Ishikawa (cell line): ENCODE measurements at regions not wholly inside any gene's neighbourhood (a gene's known extent, or its start where the extent isn't known, plus 50 kb on each side); places are given as distances from the start of the nearest gene placed in this dataset.

Experiments
- CEBPB ChIP-seq: IDR thresholded peaks from 2 replicates; pipeline ENCODE4 v1.6.1; 2012
- CREB1 ChIP-seq: IDR thresholded peaks from 2 replicates; pipeline ENCODE4 v1.6.1; 2012; ENCODE audit warnings: low read depth
- EGR1 ChIP-seq: IDR thresholded peaks from 2 replicates; pipeline ENCODE4 v1.6.1; 2012
- EP300 ChIP-seq: IDR thresholded peaks from 2 replicates; pipeline ENCODE4 v1.6.1; 2012; ENCODE audit warnings: borderline replicate concordance
- FOXM1 ChIP-seq: IDR thresholded peaks from 2 replicates; pipeline ENCODE4 v1.6.1; 2012; ENCODE audit warnings: low read depth, borderline replicate concordance
- NFIC ChIP-seq: IDR thresholded peaks from 2 replicates; pipeline ENCODE4 v1.6.1; 2012
- RAD21 ChIP-seq: IDR thresholded peaks from 2 replicates; pipeline ENCODE4 v1.6.1; 2012; ENCODE audit warnings: low read depth
- TAF1 ChIP-seq: IDR thresholded peaks from 2 replicates; pipeline ENCODE4 v1.6.1; 2012; ENCODE audit warnings: low read depth, mild to moderate bottlenecking
- TEAD4 ChIP-seq: IDR thresholded peaks from 2 replicates; pipeline ENCODE4 v1.6.1; 2012
- YY1 ChIP-seq: IDR thresholded peaks from 2 replicates; pipeline ENCODE4 v1.6.1; 2012; ENCODE audit warnings: low read depth
- ZBTB7A ChIP-seq: IDR thresholded peaks from 2 replicates; pipeline ENCODE4 v1.6.1; 2012; ENCODE audit warnings: low read depth
- TF ChIP-seq, protein P1 (sequence below): IDR thresholded peaks from 2 replicates; pipeline ENCODE4 v1.6.1; 2012
- TF ChIP-seq, protein P2 (sequence below): IDR thresholded peaks from 2 replicates; pipeline ENCODE4 v1.6.1; 2012; ENCODE audit warnings: low read depth, mild to moderate bottlenecking

DNA sequence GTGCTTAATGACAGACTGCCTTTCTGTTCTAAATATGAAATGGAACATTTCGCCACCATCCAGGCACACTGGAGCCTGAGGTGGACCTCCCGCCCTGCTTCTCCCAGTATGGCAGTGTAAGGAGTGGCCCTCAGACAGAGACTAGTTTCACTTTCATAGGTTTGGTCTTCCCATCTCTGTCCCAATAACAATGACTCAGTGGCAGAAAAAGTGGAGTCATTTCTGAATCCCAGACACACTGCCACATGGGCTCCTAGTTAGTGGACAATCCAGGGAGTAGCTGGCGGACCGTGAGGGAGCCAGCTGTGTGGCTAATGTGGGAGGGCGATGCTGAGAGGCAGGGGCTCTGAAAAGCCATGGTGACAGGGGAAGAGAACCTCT lies 95.6 kb upstream of the TSPAN2 start:
- TF ChIP-seq EP300 (no peak), CEBPB (no peak), RAD21 (no peak), TAF1 (no peak), CREB1 (no peak), EGR1 (no peak), FOXM1 (no peak), YY1 (no peak), TEAD4 (no peak), NFIC (no peak), ZBTB7A (no peak)
- TF ChIP-seq, protein P1, sequence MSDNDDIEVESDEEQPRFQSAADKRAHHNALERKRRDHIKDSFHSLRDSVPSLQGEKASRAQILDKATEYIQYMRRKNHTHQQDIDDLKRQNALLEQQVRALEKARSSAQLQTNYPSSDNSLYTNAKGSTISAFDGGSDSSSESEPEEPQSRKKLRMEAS = no peak
- TF ChIP-seq, protein P2, sequence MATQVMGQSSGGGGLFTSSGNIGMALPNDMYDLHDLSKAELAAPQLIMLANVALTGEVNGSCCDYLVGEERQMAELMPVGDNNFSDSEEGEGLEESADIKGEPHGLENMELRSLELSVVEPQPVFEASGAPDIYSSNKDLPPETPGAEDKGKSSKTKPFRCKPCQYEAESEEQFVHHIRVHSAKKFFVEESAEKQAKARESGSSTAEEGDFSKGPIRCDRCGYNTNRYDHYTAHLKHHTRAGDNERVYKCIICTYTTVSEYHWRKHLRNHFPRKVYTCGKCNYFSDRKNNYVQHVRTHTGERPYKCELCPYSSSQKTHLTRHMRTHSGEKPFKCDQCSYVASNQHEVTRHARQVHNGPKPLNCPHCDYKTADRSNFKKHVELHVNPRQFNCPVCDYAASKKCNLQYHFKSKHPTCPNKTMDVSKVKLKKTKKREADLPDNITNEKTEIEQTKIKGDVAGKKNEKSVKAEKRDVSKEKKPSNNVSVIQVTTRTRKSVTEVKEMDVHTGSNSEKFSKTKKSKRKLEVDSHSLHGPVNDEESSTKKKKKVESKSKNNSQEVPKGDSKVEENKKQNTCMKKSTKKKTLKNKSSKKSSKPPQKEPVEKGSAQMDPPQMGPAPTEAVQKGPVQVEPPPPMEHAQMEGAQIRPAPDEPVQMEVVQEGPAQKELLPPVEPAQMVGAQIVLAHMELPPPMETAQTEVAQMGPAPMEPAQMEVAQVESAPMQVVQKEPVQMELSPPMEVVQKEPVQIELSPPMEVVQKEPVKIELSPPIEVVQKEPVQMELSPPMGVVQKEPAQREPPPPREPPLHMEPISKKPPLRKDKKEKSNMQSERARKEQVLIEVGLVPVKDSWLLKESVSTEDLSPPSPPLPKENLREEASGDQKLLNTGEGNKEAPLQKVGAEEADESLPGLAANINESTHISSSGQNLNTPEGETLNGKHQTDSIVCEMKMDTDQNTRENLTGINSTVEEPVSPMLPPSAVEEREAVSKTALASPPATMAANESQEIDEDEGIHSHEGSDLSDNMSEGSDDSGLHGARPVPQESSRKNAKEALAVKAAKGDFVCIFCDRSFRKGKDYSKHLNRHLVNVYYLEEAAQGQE = no peak
